IMR-90 (cell line): ENCODE measurements at regions not wholly inside any gene's neighbourhood (a gene's known extent, or its start where the extent isn't known, plus 50 kb on each side); places are given as distances from the start of the nearest gene placed in this dataset.
A peak's percentile ranks its signal among the peaks of the same experiment; 100 is the strongest.

Experiments used
- ATAC-seq: fragments of 200-7000 bp; cut with Tn5 transposase; 2 replicates; pipeline ENCODE4 v1.9.1; 2020; ENCODE audit warnings: low read depth, mild to moderate bottlenecking, moderate library complexity
- BruUV-seq: library from RNA; stranded (reverse); fragments of 400-500 nt; replicated peaks from 2 replicates; lab custom pipeline; 2021; lab: Mats Ljungman, UMichigan
- CTCF ChIA-PET: fragments of 300-600 bp; formaldehyde crosslinking; extraction: SDS; loops from one replicate; lab custom pipeline; 2021; ENCODE audit warnings: antibody characterized with exemption; lab: Yijun Ruan, JAX
- POLR2A ChIA-PET: fragments of 300-600 bp; sonication (Branson Sonifier 250); formaldehyde crosslinking; loops from one replicate; lab custom pipeline; 2022; ENCODE audit warnings: antibody characterized with exemption; ENCODE audit not compliant: unreplicated experiment; lab: Charles Lee
- DNase-seq: peaks from one replicate; pipeline ENCODE4 v3.0.0; 2013
- H2AFZ ChIP-seq: replicated peaks from 2 replicates; pipeline ENCODE3; 2013; ENCODE audit warnings: low read length, mild to moderate bottlenecking; ENCODE audit not compliant: poor library complexity
- H2AK5ac ChIP-seq: 2 replicates; pipeline ENCODE4 v1.6.1; 2013; ENCODE audit warnings: low read depth, low read length, inconsistent platforms
- H2AK9ac ChIP-seq: replicated peaks from 2 replicates; pipeline ENCODE3; 2013; ENCODE audit warnings: mild to moderate bottlenecking, low read depth, low read length, moderate library complexity; ENCODE audit not compliant: poor library complexity
- H2BK120ac ChIP-seq: 2 replicates; pipeline ENCODE4 v1.6.1; 2013; ENCODE audit warnings: low read depth, low read length, inconsistent platforms
- H2BK15ac ChIP-seq: 3 replicates; pipeline ENCODE4 v1.6.1; 2013; ENCODE audit warnings: low read depth, low read length, inconsistent platforms
- H2BK20ac ChIP-seq: 2 replicates; pipeline ENCODE4 v1.6.1; 2013; ENCODE audit warnings: low read depth, mild to moderate bottlenecking, inconsistent platforms, low read length, moderate library complexity
- H2BK5ac ChIP-seq: 2 replicates; pipeline ENCODE4 v1.6.1; 2013; ENCODE audit warnings: mild to moderate bottlenecking, low read depth, low read length, inconsistent platforms; ENCODE audit not compliant: poor library complexity, severe bottlenecking
- H3K14ac ChIP-seq: replicated peaks from 2 replicates; pipeline ENCODE4 v1.6.1; 2013; ENCODE audit warnings: low read depth, low read length, inconsistent platforms
- H3K18ac ChIP-seq: 2 replicates; pipeline ENCODE4 v1.6.1; 2013; ENCODE audit warnings: low read depth, low read length, control low read depth
- H3K23ac ChIP-seq: 2 replicates; pipeline ENCODE4 v1.6.1; 2013; ENCODE audit warnings: low read depth, low read length, inconsistent platforms
- H3K27ac ChIP-seq: 2 replicates; pipeline ENCODE4 v1.5.1; 2013; ENCODE audit warnings: mild to moderate bottlenecking, control low read depth, low read length; ENCODE audit not compliant: insufficient read depth
- H3K27me3 ChIP-seq: 2 replicates; pipeline ENCODE4 v1.6.1; 2013; ENCODE audit warnings: low read length; ENCODE audit not compliant: control insufficient read depth, insufficient read depth
- H3K36me3 ChIP-seq: 2 replicates; pipeline ENCODE4 v1.6.1; 2013; ENCODE audit warnings: low read length, mixed read lengths; ENCODE audit not compliant: control insufficient read depth, insufficient read depth
- H3K4ac ChIP-seq: 2 replicates; pipeline ENCODE4 v1.6.1; 2013; ENCODE audit warnings: low read depth, low read length, inconsistent platforms
- H3K4me1 ChIP-seq: 2 replicates; pipeline ENCODE4 v1.6.1; 2013; ENCODE audit warnings: low read length, mixed read lengths; ENCODE audit not compliant: control insufficient read depth, insufficient read depth
- H3K4me2 ChIP-seq: 2 replicates; pipeline ENCODE4 v1.6.1; 2013; ENCODE audit warnings: low read depth, mild to moderate bottlenecking, control low read depth, low read length, moderate library complexity
- H3K4me3 ChIP-seq: 2 replicates; pipeline ENCODE4 v1.5.1; 2013; ENCODE audit warnings: low read depth, mild to moderate bottlenecking, control low read depth, low read length, moderate library complexity; ENCODE audit not compliant: insufficient read depth
- H3K56ac ChIP-seq: 2 replicates; pipeline ENCODE4 v1.6.1; 2013; ENCODE audit warnings: low read length, inconsistent platforms; ENCODE audit not compliant: insufficient read depth; ENCODE audit errors: extremely low read depth
- H3K79me1 ChIP-seq, 2 experiments: 2 replicates each; pipeline ENCODE4 v1.6.1; 2013; ENCODE audit warnings: low read length in 2 of 2, inconsistent platforms in 1 of 2, low read depth in 1 of 2
- H3K9ac ChIP-seq: 2 replicates; pipeline ENCODE4 v1.6.1; 2013; ENCODE audit warnings: low read depth, low read length, control low read depth
- H3K9me1 ChIP-seq: 2 replicates; pipeline ENCODE4 v1.6.1; 2013; ENCODE audit warnings: low read length, inconsistent platforms; ENCODE audit not compliant: insufficient read depth
- H3K9me3 ChIP-seq: 2 replicates; pipeline ENCODE4 v1.6.1; 2013; ENCODE audit warnings: low read length; ENCODE audit not compliant: control insufficient read depth, insufficient read depth
- H4K20me1 ChIP-seq: 2 replicates; pipeline ENCODE4 v1.6.1; 2013; ENCODE audit warnings: low read length, inconsistent platforms; ENCODE audit not compliant: insufficient read depth
- H4K5ac ChIP-seq: 2 replicates; pipeline ENCODE4 v1.6.1; 2013; ENCODE audit warnings: mild to moderate bottlenecking, low read depth, low read length, control low read depth
- H4K8ac ChIP-seq, 2 experiments: 2 replicates each; pipeline ENCODE4 v1.6.1; 2013; ENCODE audit warnings: low read depth in 2 of 2, low read length in 2 of 2, control low read depth in 1 of 2, inconsistent platforms in 1 of 2
- H4K91ac ChIP-seq: 2 replicates; pipeline ENCODE4 v1.6.1; 2013; ENCODE audit warnings: low read depth, low read length, inconsistent platforms; ENCODE audit not compliant: insufficient read depth
- ELK1 ChIP-seq: fragments of 150-350 bp; IDR thresholded peaks from 2 replicates; pipeline ENCODE4 v1.6.1; 2016; ENCODE audit warnings: low read depth, mild to moderate bottlenecking, low read length, moderate library complexity, borderline replicate concordance
- MXI1 ChIP-seq: IDR thresholded peaks from 2 replicates; pipeline ENCODE4 v1.6.1; 2012; ENCODE audit warnings: low read depth, mild to moderate bottlenecking, low read length, moderate library complexity, borderline replicate concordance
- RAD21 ChIP-seq: IDR thresholded peaks from 2 replicates; pipeline ENCODE4 v1.6.1; 2012; ENCODE audit warnings: low read length, improper control_type of control experiment
- RCOR1 ChIP-seq: IDR thresholded peaks from 2 replicates; pipeline ENCODE4 v1.6.1; 2012; ENCODE audit warnings: mild to moderate bottlenecking, low read length, improper control_type of control experiment; ENCODE audit not compliant: insufficient replicate concordance
- RFX5 ChIP-seq: IDR thresholded peaks from 2 replicates; pipeline ENCODE4 v1.8.0; 2012; ENCODE audit warnings: low read depth, mild to moderate bottlenecking, low read length, moderate library complexity
- SMC3 ChIP-seq: fragments of 150-350 bp; IDR thresholded peaks from 2 replicates; pipeline ENCODE4 v1.6.1; 2016; ENCODE audit warnings: low read depth, mild to moderate bottlenecking, antibody characterized with exemption, low read length, moderate library complexity
- USF2 ChIP-seq: fragments of 150-350 bp; IDR thresholded peaks from 2 replicates; pipeline ENCODE4 v1.6.1; 2017; ENCODE audit warnings: mild to moderate bottlenecking, antibody characterized with exemption, low read length, low read depth
- WGBS, 2 experiments: methylation state at CpG; one replicate each; pipeline versions ENCODE4 v1.1.5 to v1.1.7; 2013; ENCODE audit warnings: missing lambda C conversion rate in 2 of 2; ENCODE audit not compliant: insufficient read length in 1 of 2; ENCODE audit errors: extremely low coverage in 2 of 2; 5-methylcytosine and 5-hydroxymethylcytosine counted together
- dilution Hi-C: fragments of 300-500 bp; cut with HindIII; formaldehyde crosslinking; loops from one replicate; pipeline ENCODE4 v1.14.3; 2018; ENCODE audit warnings: low sequenced_read_pairs; ENCODE audit not compliant: unreplicated experiment
- in situ Hi-C: fragments of 300-500 bp; cut with MboI; formaldehyde crosslinking; loops from 3 replicates; pipeline ENCODE4 v1.14.3; 2019; ENCODE audit warnings: low sequenced_read_pairs, inconsistent platforms, mixed read lengths
- intact Hi-C: fragments of 100-400 bp; cut with micrococcal nuclease; formaldehyde crosslinking; loops from 2 replicates; pipeline ENCODE4 v1.10.0; 2022

GRCh38 chr13:42487221-42487620, 86.7 kb upstream of the TNFSF11 start:
- BruUV-seq: no TSS peak
- dilution Hi-C loops (no loop called here), in situ Hi-C loops (no loop called here), intact Hi-C loops (no loop called here)
- Histone ChIP-seq H2AFZ (no peak overlapping the region), H3K9me1 (no peaks in the 10 kb centered on the region; the same call in 1 of the 2 replicates), H3K79me1 (no peaks in the 10 kb centered on the region), H3K56ac (no peak overlapping the region), H4K8ac (no peak overlapping the region), H3K4me2 (no peak overlapping the region), H2BK15ac (no peak overlapping the region), H3K23ac (no peak overlapping the region), H3K18ac (no peak overlapping the region), H2BK120ac (no peak overlapping the region), H3K4me1 (no peaks in the 10 kb centered on the region; the same call in 1 of the 2 replicates), H3K14ac (no peak overlapping the region), H3K27ac (no peak overlapping the region), H2BK5ac (no peak overlapping the region), H2AK9ac (no peak overlapping the region), H4K91ac (no peak overlapping the region), H3K36me3 (no peaks in the 10 kb centered on the region), H4K5ac (no peak overlapping the region), H3K9me3 (no peaks in the 10 kb centered on the region), H3K4me3 (no peak overlapping the region), H2AK5ac (no peak overlapping the region), H3K9ac (no peak overlapping the region), H3K27me3 (peaks cover 36% of the 10 kb centered on the region), H4K20me1 (no peaks in the 10 kb centered on the region), H3K4ac (no peak overlapping the region), H2BK20ac (no peak overlapping the region)
- no peak for TF ChIP-seq USF2
- no peak for TF ChIP-seq RAD21
- TF ChIP-seq SMC3: no peak
- TF ChIP-seq ELK1: no peak
- no peak for TF ChIP-seq RCOR1
- TF ChIP-seq RFX5: no peak
- TF ChIP-seq MXI1: no peak
- DNase-seq (peak; percentile 21), ATAC-seq (peak; percentile 27; the same call in 1 of the 2 replicates)
- ChIA-PET CTCF (no interaction called here), POLR2A (no interaction called here)
- WGBS, 2 experiments: no CpG with 5 or more reads among the region's 5 CpGs
